ENCODE measurements at regions not wholly inside any gene's neighbourhood (a gene's known extent, or its start where the extent isn't known, plus 50 kb on each side); places are given as distances from the start of the nearest gene placed in this dataset.
"Not testable (repeated sequence)": the region's sequence is repeated elsewhere in the genome, so short reads cannot be mapped to it uniquely, and the experiment has no call there.

GRCh38 chr16:29135098-29135497 is 150.2 kb downstream of the LAT start:
- H2AFZ ChIP-seq (ENCODE audit: low read length); H3K4me1 ChIP-seq (ENCODE audit: insufficient read depth, low read length, poor library complexity, severe bottlenecking); H3K9me2 ChIP-seq (replicated peaks; ENCODE audit: low read depth, low read length); H3K36me3 ChIP-seq (ENCODE audit: insufficient read depth, low read length); H4K20me1 ChIP-seq (ENCODE audit: insufficient read depth, low read length, poor library complexity, severe bottlenecking); H3K4me2 ChIP-seq (ENCODE audit: low read depth, low read length, poor library complexity, severe bottlenecking); H3K9ac ChIP-seq (ENCODE audit: low read depth, low read length, poor library complexity, severe bottlenecking); H3K27me3 ChIP-seq (ENCODE audit: insufficient read depth, low read length, poor library complexity, severe bottlenecking); H3K9me3 ChIP-seq (ENCODE audit: insufficient read depth, low read depth, low read length); H3F3A ChIP-seq (ENCODE audit: low read depth); H3K79me2 ChIP-seq (ENCODE audit: insufficient read depth, low read length); H3K4me3 ChIP-seq (ENCODE audit: low read length, poor library complexity, severe bottlenecking): not testable (repeated sequence)

DNA sequence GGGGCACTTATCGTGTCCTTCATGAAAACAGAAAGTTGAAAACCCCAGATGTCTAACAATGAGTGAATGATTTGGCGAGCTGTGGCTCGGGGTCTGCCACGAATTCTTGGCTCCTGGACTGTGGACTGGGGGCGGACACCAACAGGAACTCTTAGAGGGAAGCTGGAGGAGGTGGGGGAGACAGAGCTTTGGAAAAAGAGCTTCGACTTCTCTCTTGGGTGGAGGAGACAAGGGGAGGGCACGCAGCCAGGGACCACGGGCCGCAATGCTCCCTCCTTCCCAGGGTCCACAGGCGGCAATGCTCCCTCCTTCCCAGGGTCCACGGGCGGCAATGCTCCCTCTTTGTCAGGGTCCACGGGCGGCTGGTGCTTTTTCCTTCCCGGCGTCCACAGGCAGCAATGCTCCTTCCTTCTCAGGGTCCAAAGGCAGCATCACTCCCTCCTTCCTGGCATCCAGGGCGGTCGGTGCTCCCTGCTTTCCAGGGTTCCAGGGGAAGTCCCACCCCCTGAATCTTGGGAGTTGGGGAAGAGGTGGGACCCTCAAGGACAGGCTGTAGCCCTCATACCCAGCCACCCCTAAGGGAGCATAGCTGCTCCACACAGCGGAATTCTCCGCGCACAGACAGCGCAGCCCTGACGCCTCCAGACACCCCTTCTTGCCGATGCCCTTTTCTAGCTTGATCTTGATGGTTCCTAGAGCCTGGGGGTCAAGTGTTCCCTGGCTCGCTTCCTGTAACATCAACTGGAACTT is 149.0 kb downstream of the LAT start:
- H2AFZ ChIP-seq (ENCODE audit: low read length): not testable (repeated sequence)

DNA sequence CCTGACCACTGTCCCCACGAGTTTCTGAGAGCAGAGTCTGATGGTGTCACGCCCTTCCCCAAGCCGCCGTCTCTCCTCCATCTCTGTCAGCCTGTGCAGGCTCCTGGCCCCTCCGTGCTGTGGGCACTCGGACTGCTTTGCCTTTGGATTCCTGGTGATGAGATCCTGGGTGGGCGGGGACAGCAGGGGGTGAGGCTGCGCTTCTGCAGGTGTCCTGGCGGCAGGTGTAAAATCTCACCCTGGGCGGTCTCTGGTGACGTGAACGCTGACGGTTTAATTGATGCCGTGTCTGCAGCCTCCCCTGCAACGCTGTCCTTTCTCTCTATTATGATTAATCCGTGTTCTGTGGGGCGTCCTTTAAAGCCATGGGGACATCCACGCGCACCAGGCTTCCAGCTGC is 148.0 kb downstream of the LAT start:
- H3K27me3 ChIP-seq (ENCODE audit: insufficient read depth, low read length, poor library complexity, severe bottlenecking); H3K9ac ChIP-seq (ENCODE audit: low read depth, low read length, poor library complexity, severe bottlenecking); H3K9me2 ChIP-seq (replicated peaks; ENCODE audit: low read depth, low read length); H3K4me1 ChIP-seq (ENCODE audit: insufficient read depth, low read length, poor library complexity, severe bottlenecking); H4K20me1 ChIP-seq (ENCODE audit: insufficient read depth, low read length, poor library complexity, severe bottlenecking); H3F3A ChIP-seq (ENCODE audit: low read depth); H3K36me3 ChIP-seq (ENCODE audit: insufficient read depth, low read length); H3K9me3 ChIP-seq (ENCODE audit: insufficient read depth, low read depth, low read length); H3K79me2 ChIP-seq (ENCODE audit: insufficient read depth, low read length); H3K4me3 ChIP-seq (ENCODE audit: low read length, poor library complexity, severe bottlenecking); H3K4me2 ChIP-seq (ENCODE audit: low read depth, low read length, poor library complexity, severe bottlenecking); H2AFZ ChIP-seq (ENCODE audit: low read length): not testable (repeated sequence)

More for the DNA sequence above, 149.0 kb downstream of the LAT start:
- not testable (repeated sequence) for H3K27me3 ChIP-seq (ENCODE audit: insufficient read depth, low read length, poor library complexity, severe bottlenecking); H3K9me2 ChIP-seq (replicated peaks; ENCODE audit: low read depth, low read length); H3F3A ChIP-seq (ENCODE audit: low read depth); H3K4me2 ChIP-seq (ENCODE audit: low read depth, low read length, poor library complexity, severe bottlenecking); H3K4me3 ChIP-seq (ENCODE audit: low read length, poor library complexity, severe bottlenecking); H4K20me1 ChIP-seq (ENCODE audit: insufficient read depth, low read length, poor library complexity, severe bottlenecking); H3K4me1 ChIP-seq (ENCODE audit: insufficient read depth, low read length, poor library complexity, severe bottlenecking); H3K9ac ChIP-seq (ENCODE audit: low read depth, low read length, poor library complexity, severe bottlenecking); H3K36me3 ChIP-seq (ENCODE audit: insufficient read depth, low read length); H3K9me3 ChIP-seq (ENCODE audit: insufficient read depth, low read depth, low read length); H3K79me2 ChIP-seq (ENCODE audit: insufficient read depth, low read length)

DNA sequence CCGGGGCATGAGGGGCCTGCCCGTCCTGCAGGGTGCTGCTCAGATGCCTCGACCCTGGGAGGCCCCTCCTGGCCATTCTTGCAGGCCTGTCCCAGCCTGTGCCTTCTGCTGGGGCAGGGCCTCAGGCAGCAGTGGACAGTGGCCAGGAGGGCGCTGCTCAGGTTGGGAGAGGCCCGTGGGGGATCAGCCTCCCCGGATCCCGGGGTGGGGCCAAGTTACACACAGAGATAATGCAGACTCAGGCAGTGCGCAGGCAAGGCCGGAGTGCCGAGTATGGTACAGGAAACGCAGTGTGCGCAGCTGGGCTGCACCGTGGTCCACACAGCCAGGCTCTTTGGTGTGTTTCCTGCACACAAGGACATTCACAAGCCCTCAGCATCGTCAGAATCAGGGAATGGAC is 147.6 kb downstream of the LAT start:
- H3K9me2 ChIP-seq (replicated peaks; ENCODE audit: low read depth, low read length); H2AFZ ChIP-seq (ENCODE audit: low read length); H3K4me2 ChIP-seq (ENCODE audit: low read depth, low read length, poor library complexity, severe bottlenecking); H3K79me2 ChIP-seq (ENCODE audit: insufficient read depth, low read length); H3K4me1 ChIP-seq (ENCODE audit: insufficient read depth, low read length, poor library complexity, severe bottlenecking); H3K36me3 ChIP-seq (ENCODE audit: insufficient read depth, low read length); H4K20me1 ChIP-seq (ENCODE audit: insufficient read depth, low read length, poor library complexity, severe bottlenecking); H3K9ac ChIP-seq (ENCODE audit: low read depth, low read length, poor library complexity, severe bottlenecking); H3K27me3 ChIP-seq (ENCODE audit: insufficient read depth, low read length, poor library complexity, severe bottlenecking); H3K9me3 ChIP-seq (ENCODE audit: insufficient read depth, low read depth, low read length); H3K4me3 ChIP-seq (ENCODE audit: low read length, poor library complexity, severe bottlenecking); H3F3A ChIP-seq (ENCODE audit: low read depth): not testable (repeated sequence)

DNA sequence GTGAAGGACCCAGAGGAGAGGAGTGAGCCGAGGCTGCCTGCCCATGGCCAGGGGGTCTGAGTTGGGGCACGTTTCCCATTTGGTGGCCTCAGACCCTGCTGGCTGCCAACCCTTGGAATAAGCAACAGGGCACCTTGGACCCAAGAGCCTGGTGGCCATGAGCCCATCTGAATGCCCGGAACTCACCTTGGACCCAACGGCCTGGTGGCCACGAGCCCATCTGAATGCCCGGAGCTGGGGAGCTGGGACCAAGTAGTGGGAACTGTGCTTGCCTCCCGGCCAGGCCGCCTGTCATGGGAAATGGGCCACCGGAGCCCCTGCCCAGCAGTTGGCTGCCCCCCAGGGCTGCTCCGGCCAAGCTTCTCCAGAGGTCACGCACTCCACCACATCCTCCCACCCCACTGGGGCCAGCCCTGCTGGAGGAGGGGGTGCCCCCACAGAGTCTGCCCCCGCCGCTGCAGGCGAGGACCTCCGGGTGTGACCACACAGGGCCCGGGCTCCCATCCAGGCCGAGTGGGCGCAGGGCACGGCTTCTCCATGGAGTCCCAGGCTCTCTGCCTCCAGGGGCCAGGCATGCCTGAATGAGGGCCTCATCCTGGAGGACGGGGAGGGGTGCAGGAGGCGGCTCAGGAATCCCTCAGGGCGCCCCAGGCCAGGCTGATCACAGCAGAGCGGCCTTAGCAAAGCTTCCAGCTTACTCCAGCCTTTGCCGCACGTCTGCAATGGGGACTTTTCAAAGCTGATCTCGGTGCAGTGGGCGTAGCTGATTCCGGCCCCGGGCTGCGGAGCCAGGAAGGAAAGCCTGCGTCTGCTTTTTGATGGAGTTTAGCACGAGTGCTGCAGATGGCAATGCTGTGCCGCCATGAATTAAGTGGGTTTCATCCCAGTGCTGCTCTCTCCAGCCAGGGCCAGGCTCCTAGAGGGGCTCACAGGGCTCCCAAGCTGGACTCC is 146.3 kb downstream of the LAT start:
- H3K9ac ChIP-seq (ENCODE audit: low read depth, low read length, poor library complexity, severe bottlenecking); H2AFZ ChIP-seq (ENCODE audit: low read length); H3F3A ChIP-seq (ENCODE audit: low read depth); H3K36me3 ChIP-seq (ENCODE audit: insufficient read depth, low read length); H3K27me3 ChIP-seq (ENCODE audit: insufficient read depth, low read length, poor library complexity, severe bottlenecking); H3K9me3 ChIP-seq (ENCODE audit: insufficient read depth, low read depth, low read length); H3K4me2 ChIP-seq (ENCODE audit: low read depth, low read length, poor library complexity, severe bottlenecking); H4K20me1 ChIP-seq (ENCODE audit: insufficient read depth, low read length, poor library complexity, severe bottlenecking); H3K4me1 ChIP-seq (ENCODE audit: insufficient read depth, low read length, poor library complexity, severe bottlenecking); H3K4me3 ChIP-seq (ENCODE audit: low read length, poor library complexity, severe bottlenecking); H3K79me2 ChIP-seq (ENCODE audit: insufficient read depth, low read length); H3K9me2 ChIP-seq (replicated peaks; ENCODE audit: low read depth, low read length): not testable (repeated sequence)

DNA sequence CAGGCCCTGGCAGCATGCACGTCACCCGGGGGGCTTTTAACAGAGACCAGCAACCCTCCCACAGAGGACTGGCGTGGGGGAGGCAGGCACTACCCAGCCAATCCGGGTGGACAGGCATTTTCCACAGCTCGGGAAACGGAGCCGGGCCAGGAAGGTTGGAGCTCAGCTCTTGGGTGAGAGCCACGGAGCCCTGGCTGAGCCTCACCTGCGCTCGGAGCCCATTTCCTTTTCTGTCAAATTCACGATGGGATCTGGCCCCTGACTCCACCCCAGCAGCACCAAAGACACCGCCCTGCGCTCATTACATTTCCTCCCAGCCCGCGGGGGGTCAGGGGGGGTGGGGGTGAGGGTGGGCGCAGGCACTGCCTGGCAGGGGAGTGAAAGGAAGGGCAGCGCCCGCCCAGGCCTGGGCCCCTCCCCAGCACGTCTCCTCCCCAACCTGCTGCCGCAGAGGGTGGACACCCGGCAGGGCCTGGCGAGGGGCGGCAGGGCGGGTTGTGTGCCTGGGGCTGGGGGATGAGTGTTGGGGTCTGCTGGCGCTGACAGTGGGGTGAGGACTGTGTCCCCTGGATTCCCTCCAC is 145.4 kb downstream of the LAT start:
- not testable (repeated sequence) for H3K9me3 ChIP-seq (ENCODE audit: insufficient read depth, low read depth, low read length); H3K4me2 ChIP-seq (ENCODE audit: low read depth, low read length, poor library complexity, severe bottlenecking); H3F3A ChIP-seq (ENCODE audit: low read depth); H3K4me3 ChIP-seq (ENCODE audit: low read length, poor library complexity, severe bottlenecking); H3K4me1 ChIP-seq (ENCODE audit: insufficient read depth, low read length, poor library complexity, severe bottlenecking); H2AFZ ChIP-seq (ENCODE audit: low read length); H3K36me3 ChIP-seq (ENCODE audit: insufficient read depth, low read length); H3K9me2 ChIP-seq (replicated peaks; ENCODE audit: low read depth, low read length); H4K20me1 ChIP-seq (ENCODE audit: insufficient read depth, low read length, poor library complexity, severe bottlenecking); H3K9ac ChIP-seq (ENCODE audit: low read depth, low read length, poor library complexity, severe bottlenecking); H3K27me3 ChIP-seq (ENCODE audit: insufficient read depth, low read length, poor library complexity, severe bottlenecking); H3K79me2 ChIP-seq (ENCODE audit: insufficient read depth, low read length)

DNA sequence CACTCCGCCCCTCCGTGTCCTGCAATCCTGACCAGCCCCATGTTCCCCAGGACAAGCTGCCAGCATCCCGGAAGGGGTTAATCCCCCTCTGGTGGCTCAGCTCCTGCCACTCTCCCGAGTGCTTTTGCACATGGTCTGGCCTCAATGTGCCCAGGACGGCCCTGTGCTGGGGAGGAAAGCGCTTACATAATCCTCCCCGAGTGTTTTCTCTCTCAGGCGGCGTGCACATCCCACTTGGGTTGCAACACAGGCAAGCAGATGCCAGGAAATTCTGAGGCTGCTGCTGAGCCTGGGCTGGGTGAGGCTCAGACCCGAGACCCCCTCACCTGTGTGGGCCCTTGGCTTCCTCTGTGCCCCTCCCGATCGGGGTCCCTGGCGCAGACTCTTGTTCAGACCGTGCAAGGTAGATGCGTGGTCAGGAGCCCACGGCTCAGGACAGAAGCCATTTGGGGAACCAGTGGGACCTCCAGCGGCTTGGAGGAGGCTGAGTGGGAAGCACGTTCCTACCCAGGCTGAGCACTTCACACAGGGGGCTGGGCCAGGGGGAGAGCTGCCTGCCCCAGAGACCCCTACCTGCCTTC is 144.7 kb downstream of the LAT start:
- H3K79me2 ChIP-seq (ENCODE audit: insufficient read depth, low read length); H3K4me3 ChIP-seq (ENCODE audit: low read length, poor library complexity, severe bottlenecking); H4K20me1 ChIP-seq (ENCODE audit: insufficient read depth, low read length, poor library complexity, severe bottlenecking); H3K9me2 ChIP-seq (replicated peaks; ENCODE audit: low read depth, low read length); H3F3A ChIP-seq (ENCODE audit: low read depth); H3K4me1 ChIP-seq (ENCODE audit: insufficient read depth, low read length, poor library complexity, severe bottlenecking); H3K36me3 ChIP-seq (ENCODE audit: insufficient read depth, low read length); H3K9ac ChIP-seq (ENCODE audit: low read depth, low read length, poor library complexity, severe bottlenecking); H3K9me3 ChIP-seq (ENCODE audit: insufficient read depth, low read depth, low read length); H3K27me3 ChIP-seq (ENCODE audit: insufficient read depth, low read length, poor library complexity, severe bottlenecking); H3K4me2 ChIP-seq (ENCODE audit: low read depth, low read length, poor library complexity, severe bottlenecking); H2AFZ ChIP-seq (ENCODE audit: low read length): not testable (repeated sequence)

Measured in Loucy (cell line).